ENCODE measurements at regions not wholly inside any gene's neighbourhood (a gene's known extent, or its start where the extent isn't known, plus 50 kb on each side); places are given as distances from the start of the nearest gene placed in this dataset.
"Not testable (repeated sequence)": the region's sequence is repeated elsewhere in the genome, so short reads cannot be mapped to it uniquely, and the experiment has no call there.

DNA sequence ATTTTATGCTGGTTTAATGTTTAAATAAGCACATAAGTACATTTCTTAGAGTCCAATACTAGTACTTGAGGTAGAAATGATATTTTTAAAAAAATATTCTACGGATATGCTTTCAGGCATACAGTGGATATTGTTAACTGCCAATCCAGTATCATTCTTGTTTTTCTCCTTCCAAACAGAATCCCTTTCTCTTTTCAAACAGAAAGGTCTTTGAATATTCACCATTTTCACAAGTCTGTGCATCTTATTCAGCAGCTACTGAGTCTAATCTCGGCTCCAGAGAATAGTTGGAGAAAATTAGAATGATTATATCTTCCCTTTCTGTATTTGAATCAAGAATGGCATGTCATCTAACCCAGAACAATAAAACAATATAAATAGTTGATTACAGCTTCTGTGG lies 174.5 kb downstream of the GOLGA6L6 start:
- no peak for DNase-seq

DNA sequence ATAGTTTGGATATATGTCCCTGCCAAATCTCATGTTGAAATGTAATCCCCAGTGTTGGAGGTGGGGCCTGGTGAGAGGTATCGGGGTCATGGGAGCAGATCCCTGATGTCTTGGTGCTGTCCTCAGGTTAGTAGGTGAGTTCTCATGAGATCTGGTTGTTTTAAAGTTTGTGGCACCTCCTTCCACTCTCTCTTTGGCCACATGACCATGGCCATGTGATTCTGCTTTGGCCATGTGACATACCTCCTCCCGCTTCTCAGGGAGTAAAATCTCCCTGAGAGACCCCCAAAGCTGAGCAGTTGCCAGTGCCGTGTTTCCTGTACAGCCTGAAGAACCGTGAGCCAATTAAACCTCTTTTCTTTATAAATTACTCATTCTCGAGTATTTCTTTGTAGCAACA lies 178.0 kb downstream of the GOLGA6L6 start:
- DNase-seq = not testable (repeated sequence)

DNA sequence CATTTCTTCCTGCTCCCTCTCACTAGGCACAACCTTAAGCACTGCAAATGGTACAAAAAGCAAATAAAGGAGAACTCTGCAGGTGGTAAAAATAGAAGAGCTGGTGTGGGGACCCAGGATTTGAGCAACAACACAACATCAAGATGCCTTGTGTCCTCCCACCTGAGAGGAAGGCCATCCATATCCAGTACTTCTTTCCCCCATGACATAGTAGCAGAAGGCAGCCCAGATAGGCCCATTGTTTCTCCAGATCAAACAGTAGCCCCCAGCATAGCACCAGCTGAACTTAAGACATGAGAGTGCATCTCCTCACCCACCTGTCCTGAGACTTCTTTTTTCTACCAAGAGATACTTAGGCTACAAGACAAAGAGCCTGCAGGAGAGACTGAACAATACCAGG lies 180.5 kb downstream of the GOLGA6L6 start:
- no peak for DNase-seq

DNA sequence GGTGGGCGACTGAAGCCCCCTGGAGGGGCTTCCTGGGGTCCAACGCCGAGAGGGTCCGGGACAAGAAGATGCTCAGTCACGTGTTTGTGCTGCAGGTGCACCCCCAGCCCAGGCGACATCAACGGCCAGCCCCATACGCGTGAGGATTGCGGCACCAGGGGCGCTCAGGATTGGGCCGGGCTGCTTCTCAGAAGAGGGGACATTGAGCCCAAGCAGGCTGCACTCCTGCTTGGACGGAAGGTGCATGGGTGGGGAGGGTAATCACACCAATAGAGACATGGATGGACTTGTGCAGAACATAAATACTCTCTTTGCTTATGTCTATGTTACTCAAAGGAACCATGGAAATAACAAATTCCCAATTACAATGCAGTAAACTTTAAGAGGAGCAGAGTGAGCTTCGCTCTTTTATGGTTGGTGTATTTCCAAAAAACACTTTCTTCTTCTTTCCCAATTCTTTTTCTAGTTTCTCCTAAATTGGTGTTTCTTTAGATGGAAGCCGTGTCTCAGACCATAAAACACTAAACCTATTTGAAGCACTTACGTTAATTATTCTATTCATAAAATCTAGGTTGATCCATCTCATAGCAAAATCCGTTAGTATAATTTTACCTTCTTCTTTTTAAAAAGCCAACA lies 182.7 kb downstream of the GOLGA6L6 start:
- no peak for DNase-seq

DNA sequence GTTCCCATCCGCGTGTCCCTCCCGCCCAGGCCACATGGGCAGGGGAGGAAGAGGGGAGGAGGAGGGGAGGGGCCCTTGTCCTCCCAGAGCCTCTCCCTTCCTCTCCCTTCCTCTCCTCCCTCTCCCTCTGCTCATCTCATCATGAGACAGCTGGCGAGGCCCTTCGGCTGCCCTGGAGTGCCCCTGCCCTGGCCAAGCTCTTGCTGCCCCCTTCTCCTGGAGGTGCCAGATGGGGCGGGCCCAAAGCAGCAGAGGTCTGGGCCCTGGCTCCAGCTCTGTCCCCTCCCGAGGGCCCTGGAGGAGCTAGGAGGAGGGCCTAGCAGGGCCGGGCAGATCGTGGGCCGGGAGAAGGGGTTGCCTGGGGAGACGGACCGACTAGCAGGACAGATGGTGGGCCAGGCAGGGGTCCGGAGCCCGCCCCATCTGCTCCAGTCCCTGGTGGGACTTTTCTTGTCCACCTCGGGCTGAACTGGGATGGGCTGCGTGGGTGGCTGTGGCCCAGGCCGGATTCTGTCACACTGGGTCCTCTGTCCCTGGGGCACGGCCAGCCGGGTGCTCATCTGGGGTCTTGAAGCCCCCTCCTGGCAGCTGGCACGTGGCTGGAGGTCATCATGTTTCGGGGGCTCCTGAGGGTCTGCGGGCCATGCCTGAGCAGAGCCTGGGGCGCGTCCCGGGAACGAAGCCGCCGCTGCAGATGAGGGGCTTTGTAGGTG lies 183.4 kb downstream of the GOLGA6L6 start:
- no peak for DNase-seq

DNA sequence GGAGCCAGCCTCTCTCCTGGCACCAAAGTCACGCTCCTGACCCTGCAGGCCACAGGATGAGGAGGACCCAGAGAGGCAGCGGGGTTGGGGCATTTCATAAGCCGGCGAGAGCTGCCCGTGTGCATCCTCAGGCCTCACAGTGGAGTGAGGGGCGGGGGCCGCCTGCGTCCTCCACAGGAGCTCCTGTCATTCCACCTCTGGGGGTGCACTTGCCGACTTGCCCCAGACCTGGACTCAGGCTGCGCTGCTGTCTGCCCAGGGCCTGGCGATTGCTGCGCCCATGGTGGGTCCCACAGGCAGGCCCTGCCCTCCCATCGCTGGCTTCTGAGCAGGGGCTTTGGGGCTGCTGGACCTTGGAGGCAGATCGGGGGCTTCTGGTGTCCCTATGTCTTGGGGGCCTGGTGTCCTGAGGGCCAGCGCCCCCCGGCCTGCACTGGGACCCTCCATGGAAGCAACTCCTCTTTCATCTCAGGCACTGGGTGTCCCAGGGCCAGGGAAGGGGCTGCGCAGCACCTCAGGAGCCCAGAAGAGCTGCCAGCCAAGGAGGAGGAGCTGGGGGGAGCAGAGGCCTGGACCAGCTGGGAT lies 184.0 kb downstream of the GOLGA6L6 start:
- DNase-seq = no peak

DNA sequence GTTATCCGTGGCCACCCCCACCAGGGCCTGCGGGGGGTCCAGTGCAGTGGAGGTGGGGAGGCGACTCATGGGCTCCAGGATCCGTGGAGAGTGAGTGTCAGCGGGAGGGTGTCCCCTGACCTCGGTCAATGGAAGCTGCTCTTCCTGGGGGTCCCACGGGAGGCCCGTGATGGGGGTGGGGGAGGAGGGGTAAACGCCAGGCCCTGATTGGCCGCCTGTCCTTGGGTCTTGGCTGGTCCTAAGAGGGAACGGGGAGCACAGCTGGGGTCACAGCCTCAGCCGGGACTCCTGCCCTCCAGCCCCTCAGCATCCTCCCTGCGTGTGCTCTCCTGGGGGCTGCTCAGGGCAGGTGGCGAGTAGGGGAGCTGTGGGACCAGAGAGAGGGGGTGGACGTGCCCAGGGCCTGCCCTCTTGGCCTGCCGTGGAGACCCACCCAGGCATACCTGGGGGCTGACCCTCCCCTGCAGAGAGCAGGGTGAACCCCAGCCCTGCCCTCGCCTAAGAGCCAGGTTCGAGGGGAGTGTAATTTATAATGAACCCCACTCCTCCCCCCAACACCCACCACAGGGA lies 184.6 kb downstream of the GOLGA6L6 start:
- DNase-seq = no peak

DNA sequence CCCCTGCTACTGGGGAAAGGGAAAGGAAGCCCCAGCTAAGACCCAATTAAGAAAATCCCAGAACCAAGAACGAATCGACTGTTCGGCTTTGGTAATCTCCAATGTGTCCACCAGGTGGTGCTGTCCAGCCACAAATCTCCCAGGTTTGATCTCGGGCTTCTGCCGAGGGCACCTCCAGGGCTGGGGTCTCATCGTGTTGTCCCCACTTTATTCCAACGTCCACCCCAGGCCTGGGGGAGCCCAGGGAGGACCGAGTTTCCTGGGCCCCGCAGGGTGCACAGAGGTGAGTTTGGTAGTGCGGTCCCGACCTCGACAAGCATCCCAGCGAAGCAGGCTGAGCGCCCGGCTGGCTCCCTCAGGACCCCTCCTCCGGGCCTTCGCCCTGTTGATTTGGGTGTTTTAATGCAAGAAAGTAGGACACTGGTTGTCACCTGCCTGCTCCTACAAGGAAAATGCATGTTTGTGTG lies 185.1 kb downstream of the GOLGA6L6 start:
- DNase-seq = no peak

DNA sequence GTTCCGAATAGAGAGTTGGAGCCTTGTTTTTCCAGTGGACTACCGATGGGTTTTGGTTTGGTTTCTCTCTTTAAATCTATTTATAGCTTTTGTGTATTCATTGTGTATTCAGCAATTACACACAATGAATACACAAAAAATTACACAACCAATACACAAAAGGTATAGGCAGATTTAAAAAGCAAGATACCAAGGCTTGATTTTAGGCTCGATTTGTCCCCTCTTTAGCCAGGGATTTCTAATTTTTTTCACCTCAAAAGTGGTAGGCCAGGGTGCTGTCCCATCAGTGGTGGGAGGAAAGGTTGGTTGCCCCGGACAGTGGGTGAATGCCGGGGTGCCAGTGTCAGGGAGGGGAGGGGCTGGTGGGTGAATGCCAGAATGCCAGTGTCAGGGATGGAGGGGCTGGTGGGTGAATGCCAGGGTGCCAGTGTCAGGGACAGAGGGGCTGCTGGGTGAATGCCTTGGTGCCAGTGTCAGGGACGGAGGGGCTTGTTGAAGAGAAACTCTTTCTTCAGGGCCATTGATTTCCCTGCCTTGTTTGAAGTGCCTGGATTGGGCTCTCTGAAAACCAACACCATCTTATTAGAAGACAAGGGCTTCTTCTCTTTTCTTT lies 186.2 kb downstream of the GOLGA6L6 start:
- DNase-seq = no peak

DNA sequence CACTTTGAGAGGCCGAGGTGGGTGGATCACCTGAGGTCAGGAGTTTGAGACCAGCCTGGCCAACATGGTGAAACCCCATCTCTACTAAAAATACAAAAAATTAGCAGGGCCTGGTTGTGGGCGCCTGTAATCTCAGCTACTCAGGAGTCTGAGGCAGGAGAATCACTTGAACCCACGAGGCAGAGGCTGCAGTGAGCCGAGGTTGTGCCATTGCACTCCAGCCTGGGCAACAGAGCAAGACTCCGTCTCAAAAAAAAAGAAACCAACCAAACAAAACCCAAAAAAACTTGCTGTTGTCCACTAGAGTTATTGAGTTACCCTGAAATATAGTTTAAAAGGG lies 186.7 kb downstream of the GOLGA6L6 start:
- DNase-seq = not testable (repeated sequence)

DNA sequence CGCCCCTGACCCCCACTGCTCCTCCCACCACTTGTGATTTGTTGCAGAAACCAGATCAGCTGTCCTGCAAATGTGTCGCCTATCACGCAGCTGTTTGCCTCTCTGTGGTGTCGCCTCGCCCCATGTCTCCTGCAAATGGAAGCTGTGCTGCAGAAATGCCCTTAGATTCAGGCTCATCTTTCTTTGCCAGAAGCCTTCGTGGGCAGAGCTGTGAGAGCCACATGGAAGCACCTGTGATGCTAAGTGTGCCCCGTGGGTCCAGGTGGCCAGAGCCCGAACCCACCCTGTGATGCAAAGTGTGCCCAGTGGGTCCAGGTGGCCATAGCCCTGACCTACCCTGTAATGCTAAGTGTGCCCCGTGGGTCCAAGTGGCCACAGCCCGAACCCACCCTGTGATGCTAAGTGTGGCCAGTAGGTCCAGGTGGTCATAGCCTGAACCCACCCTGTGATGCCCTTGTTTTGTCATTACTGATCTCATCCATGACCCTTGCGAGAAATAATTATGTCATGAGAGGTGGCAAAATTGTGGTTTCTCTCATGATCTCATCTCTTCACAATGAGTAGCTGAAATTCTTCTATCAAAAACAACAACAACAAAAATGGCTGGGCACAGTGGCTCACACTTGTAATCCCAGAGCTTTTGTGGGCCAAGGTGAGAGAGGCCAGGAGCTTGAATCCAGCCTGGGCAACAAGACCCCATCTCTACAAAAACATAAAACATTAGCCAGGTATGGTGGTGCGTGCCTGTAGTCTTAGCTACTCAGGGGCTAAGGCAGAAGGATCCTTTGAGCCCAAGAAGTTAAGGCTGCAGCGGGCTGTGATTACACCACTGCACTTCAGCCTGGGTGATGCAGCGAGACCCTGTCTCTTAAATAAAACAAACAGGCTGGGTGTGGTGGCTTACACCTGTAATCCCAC lies 187.4 kb downstream of the GOLGA6L6 start:
- no peak for DNase-seq

DNA sequence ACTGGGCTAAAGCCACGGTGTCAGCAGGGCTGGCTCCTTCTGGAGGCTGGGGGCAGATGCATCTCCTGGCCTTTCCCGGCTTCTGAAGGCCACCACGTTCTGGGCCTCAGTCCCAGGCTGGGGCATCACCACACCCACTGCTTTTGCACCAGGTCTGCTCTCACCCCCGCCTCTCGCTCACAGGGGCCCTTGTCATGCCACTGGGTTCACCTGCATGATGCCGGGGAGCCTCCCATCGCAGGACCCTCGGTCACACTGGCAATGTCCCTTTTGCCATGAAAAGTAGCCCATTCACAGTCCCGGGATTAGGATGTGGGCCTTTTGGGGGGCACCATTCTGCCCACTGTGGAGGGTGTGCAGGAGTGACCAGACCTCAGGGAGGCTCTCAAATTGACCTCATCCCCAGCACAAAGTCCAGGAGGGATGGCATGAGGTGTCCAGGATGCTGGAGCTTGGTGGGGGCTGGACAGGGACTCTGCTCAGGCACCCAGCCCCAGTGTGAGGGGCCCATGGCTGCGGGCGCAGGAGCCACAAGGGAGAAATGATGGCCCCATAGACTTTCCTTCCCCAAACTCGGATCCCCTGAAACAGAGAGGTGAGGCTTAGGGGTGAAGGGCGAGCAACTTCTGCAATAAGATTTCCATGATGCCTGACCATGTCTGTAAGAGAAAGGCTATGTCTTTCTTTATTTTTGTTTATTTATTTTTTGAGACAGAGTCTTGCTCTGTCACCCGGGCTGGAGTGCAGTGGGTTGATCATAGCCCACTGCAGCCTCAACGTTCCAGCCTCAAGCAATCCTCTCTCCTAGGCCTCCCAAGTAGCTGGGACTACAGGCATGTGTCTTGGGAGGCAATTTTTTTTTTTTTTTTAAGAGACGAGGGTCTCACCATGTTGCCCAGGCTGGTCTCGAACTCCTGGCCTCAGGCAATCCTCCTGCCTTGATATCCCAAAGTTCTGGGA lies 189.1 kb downstream of the GOLGA6L6 start:
- DNase-seq = no peak

DNA sequence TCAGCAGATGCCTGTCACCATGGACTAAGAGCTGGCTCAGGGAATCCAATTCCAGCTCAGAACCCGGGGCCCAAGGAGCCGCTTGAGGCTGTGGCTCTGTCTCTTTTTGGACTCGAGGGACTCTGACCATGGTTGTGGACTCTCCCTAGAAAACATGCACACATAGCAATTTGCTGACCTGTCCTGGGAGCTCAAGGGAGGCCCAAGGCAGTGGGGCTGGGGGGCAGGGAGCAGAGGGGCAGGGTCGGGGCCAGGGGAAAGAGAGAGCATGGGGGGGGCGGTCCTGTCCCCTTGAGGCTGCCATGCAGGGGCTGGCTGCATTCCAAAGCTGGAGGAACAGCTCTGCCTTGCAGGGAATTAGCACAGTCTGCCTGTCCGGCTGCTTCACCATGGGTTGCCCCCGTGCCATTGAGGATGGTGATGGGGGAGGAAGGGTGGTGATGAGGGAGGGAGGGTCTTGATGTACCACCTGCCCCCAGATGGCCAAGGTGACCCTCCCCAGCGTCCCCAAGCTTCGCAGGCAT lies 190.1 kb downstream of the GOLGA6L6 start:
- DNase-seq = no peak

DNA sequence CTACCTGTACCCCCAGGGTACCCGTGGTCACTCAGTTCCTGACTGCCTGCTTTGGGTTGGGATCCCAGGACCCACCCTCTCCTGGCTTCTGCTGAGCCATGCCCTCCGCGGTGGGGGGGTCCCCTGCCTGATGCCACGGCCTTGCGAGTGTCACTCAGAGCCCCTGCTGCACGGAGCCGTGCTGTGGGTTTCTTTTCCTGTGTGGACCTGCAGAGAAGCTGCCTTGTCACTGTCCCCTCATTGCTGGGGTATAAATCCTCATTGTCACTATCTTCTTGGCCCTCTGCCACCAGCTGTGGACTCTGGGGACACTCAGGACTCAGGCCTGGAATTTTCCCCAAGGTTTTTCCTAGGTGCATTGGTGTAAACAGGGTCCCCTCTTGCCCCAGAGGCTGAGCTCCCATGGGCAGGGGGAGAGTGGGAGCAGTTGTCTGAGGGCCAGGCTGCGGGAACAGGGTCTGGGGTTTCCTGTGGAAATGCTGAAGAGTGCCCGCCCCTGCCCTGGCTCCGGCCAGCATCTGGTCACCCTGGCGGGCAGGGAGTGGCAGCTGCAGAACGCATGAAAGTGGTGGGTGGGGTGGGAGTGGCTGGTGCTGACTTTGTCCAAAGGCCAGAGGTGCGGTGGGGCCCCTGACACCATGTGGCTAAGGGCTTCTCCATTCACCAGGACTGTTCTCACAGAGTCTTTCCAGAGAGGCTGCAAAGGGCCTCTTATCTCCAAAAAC lies 191.7 kb downstream of the GOLGA6L6 start:
- DNase-seq = no peak

DNA sequence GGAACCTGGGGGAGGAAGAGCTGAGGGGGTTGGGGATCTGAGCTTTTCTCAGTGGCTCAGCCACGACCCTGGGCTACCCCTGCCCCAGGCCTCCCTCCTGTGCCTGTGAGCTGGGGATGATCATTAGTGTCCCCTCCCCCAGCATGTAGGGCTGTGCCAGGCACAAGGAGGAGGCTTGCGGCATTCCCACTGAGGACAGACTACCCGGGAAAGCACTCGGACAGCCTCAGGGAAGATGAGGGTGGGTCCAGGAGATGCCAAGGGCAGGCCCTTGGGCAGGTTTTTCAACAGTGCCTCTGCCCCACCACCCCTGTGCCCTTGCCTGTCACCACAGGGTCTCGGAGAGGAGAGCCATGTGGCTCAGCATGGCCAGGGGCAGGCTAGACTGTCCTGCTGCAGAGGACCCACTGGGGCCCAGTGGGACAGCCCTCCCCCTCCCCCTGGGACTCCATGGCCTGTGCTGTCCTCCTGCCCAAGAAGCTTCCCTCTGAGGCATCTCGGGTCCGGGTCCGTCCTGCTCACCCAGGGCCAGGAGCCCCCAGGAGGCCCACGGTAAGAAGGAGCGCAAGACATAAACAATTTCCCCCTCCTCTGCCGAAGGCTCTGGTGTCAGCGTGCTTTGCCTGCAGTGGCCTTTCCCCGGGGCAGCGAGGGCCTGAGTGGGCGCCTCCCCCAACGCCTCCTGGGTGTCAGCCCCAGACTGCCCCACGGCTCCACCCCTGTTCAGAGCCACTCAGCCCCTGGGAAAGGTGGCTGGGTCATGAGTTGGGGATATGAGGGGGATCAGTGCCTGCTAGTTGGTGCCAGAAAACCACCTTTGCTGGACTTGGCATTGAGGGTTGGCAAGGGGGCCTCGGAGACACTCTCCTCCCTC lies 192.5 kb downstream of the GOLGA6L6 start:
- DNase-seq = no peak

DNA sequence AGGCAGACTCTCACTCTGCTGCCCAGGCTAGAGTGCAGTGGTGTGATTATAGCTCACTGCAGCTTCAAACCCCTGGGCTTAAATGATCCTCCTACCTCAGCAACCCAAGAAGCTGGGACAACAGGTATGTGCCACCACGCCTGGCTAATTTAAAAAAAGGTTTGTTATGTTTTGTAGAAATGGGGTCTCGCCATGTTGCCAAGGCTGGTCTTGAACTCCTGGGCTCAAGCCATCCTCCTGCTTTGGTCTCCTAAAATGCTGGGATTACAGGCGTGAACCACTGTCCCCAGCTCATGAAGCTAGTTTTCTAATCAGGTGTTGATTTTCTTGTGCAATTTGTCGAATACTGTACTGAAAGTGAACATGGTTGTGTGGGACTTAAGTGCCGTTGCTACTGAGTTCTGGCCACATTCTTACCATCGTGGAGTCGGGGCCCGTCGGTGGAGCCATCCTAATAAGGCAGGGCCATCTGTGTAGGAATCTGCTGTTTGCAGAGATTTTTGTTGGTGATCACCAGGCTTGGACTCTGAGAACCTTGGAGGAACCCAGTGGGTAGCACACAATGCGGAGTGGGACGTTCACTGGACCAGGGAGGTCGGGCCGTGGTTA lies 193.2 kb downstream of the GOLGA6L6 start:
- DNase-seq = no peak

DNA sequence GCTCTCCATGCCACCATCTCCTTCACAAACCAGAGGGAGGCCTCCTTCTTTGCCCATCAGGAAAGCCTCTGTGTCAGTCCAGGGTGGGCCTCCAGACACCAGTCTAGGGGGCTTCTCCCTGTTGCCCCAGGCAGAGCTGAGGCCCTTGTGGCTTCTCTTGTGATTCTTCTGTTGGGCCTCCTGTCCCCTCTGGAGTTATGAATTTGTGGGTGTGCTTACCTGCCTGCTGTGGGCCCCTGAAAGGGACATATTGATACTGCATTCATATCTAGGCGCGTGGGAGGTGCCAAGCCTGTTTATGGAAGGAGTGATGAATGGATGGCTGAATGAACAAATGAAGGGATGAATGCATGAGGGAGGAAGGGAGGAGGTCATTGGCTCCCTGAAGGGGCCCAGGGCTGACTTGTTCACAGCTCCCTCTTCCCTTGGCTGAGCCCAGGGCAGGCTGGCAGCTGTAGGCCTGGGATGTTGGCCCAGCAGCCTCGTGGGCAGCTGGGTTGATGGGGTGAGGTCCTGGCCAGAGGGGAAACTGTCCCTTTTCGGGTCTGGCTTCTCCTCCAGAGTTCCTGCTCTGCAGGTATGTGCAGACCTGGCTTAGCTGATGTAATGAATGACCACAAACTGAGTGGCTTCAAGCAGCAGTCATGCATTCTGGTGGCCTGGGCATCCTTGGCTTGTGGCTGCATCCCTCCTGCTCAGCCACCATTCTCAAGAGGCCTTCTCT lies 195.4 kb downstream of the GOLGA6L6 start:
- no peak for DNase-seq

DNA sequence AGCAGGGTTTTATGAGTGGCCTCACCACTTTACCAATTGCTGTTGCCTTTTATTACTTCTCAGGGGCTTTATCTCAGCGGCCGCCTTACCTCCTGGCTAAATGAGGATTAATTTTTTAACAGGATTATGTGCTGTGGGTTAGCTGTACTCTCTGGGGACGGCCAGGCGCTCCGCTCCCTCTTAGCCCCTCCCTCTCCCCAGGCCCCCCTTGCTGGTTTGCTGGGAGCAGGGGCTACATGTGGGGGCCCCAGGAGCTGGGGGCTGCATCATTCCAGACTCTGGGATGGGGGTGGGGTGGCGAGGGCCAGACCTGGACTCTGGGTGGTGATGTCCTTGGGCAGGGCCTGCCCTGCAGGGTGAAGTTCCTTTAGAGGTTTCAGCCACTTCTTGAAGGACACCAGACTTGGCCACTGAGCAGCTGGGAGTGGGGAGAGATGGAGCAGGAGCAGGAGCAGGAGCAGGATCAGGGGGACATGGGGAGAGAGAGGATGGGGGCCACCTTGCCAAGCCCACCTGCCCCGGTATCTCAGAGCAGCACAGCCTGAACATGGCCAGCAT lies 196.1 kb downstream of the GOLGA6L6 start:
- DNase-seq = no peak

All from NCI-H2171 treated with DMSO at 0.1 percent for 48 hours (cell line).